ENCODE measurements at regions not wholly inside any gene's neighbourhood (a gene's known extent, or its start where the extent isn't known, plus 50 kb on each side); places are given as distances from the start of the nearest gene placed in this dataset.

- intact Hi-C loops (cut with DNase I; ENCODE audit: low total_unique reads), result no loop called here
- H3K4me1 ChIP-seq, result peaks cover 0 to 8% (median 0%) of the 10 kb centered on the region in 6 donors
- no peak for DNase-seq
- H3K4me3 ChIP-seq, result no peak overlapping the region
- TF ChIP-seq, protein P1, sequence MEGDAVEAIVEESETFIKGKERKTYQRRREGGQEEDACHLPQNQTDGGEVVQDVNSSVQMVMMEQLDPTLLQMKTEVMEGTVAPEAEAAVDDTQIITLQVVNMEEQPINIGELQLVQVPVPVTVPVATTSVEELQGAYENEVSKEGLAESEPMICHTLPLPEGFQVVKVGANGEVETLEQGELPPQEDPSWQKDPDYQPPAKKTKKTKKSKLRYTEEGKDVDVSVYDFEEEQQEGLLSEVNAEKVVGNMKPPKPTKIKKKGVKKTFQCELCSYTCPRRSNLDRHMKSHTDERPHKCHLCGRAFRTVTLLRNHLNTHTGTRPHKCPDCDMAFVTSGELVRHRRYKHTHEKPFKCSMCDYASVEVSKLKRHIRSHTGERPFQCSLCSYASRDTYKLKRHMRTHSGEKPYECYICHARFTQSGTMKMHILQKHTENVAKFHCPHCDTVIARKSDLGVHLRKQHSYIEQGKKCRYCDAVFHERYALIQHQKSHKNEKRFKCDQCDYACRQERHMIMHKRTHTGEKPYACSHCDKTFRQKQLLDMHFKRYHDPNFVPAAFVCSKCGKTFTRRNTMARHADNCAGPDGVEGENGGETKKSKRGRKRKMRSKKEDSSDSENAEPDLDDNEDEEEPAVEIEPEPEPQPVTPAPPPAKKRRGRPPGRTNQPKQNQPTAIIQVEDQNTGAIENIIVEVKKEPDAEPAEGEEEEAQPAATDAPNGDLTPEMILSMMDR (IDR thresholded peaks at IDR 0.05 in 8 of 11, conservative IDR thresholded peaks at IDR 0.05 in 3 of 11), result no peak
- no peak for TF ChIP-seq POLR2A (IDR thresholded peaks at IDR 0.05)
- no peak for TF ChIP-seq POLR2AphosphoS5 (IDR thresholded peaks at IDR 0.05)
- H3K27ac ChIP-seq, result no peak overlapping the region
- H3K9me3 ChIP-seq, result no peaks in the 10 kb centered on the region
- 16 to 32% (median 22%) methylated on average over 3 of the region's 3 CpGs for WGBS, 5 donors
- no peaks in the 10 kb centered on the region for H3K27me3 ChIP-seq (replicated peaks in 1 of 7)
- no peaks in the 10 kb centered on the region for H3K36me3 ChIP-seq
Measured at GRCh38 chr4:152068866-152069265, 308.1 kb upstream of the GATB start.

DNA sequence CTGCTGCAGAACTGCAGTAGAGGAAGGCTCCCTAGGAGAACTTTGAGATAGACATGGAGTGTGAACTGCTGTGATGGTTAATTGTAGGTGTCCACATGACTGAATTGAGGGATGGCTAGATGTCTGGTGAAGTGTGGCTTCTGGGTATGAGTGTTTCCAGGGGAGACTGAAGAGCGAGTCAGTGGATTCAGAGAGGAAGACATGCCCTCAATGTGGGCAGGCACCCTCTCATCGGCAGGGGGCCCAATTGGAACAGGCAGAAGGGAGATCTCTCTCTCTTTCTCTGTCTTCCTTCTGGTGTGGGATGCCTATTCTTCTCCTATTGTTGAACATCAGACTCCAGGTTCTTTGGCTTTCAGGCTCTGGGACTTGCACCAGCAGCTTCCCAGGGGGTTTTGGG is 304.7 kb upstream of the GATB start:
- no peaks in the 10 kb centered on the region for H3K27me3 ChIP-seq (replicated peaks in 1 of 7)
- 70 to 92% (median 80%) methylated on average over 2 of the region's 2 CpGs for WGBS, 5 donors
- no peaks in the 10 kb centered on the region for H3K36me3 ChIP-seq
- no peaks in the 10 kb centered on the region for H3K9me3 ChIP-seq
- H3K4me1 ChIP-seq, result peaks cover 0 to 6% (median 0%) of the 10 kb centered on the region in 6 donors
- no peak overlapping the region for H3K27ac ChIP-seq
- intact Hi-C loops (cut with DNase I; ENCODE audit: low total_unique reads), result no loop called here
- no peak overlapping the region for H3K4me3 ChIP-seq
- TF ChIP-seq POLR2AphosphoS5 (IDR thresholded peaks at IDR 0.05), result no peak
- DNase-seq, result no peak

GRCh38 chr4:152064753-152065152 is 303.9 kb upstream of the GATB start:
- Histone ChIP-seq H3K27me3 (replicated peaks in 1 of 7) (no peaks in the 10 kb centered on the region), H3K27ac (no peak overlapping the region), H3K9me3 (no peaks in the 10 kb centered on the region), H3K4me1 (peaks cover 0 to 6% (median 0%) of the 10 kb centered on the region in 6 donors), H3K36me3 (no peaks in the 10 kb centered on the region), H3K4me3 (no peak overlapping the region)
- 74 to 94% (median 87%) methylated on average over 1 of the region's 1 CpG for WGBS, 5 donors
- no peak for TF ChIP-seq POLR2AphosphoS5 (IDR thresholded peaks at IDR 0.05)
- TF ChIP-seq POLR2A (IDR thresholded peaks at IDR 0.05), result no peak
- TF ChIP-seq, protein P1 (IDR thresholded peaks at IDR 0.05 in 8 of 11, conservative IDR thresholded peaks at IDR 0.05 in 3 of 11), result no peak
- intact Hi-C loops (cut with DNase I; ENCODE audit: low total_unique reads), result no loop called here
- no peak for DNase-seq

- no peak for DNase-seq
- H3K36me3 ChIP-seq, result no peaks in the 10 kb centered on the region
- peaks cover 0 to 6% (median 0%) of the 10 kb centered on the region in 6 donors for H3K4me1 ChIP-seq
- H3K4me3 ChIP-seq, result no peak overlapping the region
- TF ChIP-seq, protein P1 (IDR thresholded peaks at IDR 0.05 in 8 of 11, conservative IDR thresholded peaks at IDR 0.05 in 3 of 11), result no peak
- TF ChIP-seq POLR2AphosphoS5 (IDR thresholded peaks at IDR 0.05) (no peak), POLR2A (IDR thresholded peaks at IDR 0.05) (no peak)
- H3K27me3 ChIP-seq (replicated peaks in 1 of 7), result no peaks in the 10 kb centered on the region
- 84 to 92% (median 90%) methylated on average over 2 of the region's 2 CpGs for WGBS, 5 donors
- intact Hi-C loops (cut with DNase I; ENCODE audit: low total_unique reads), result no loop called here
- H3K9me3 ChIP-seq, result no peaks in the 10 kb centered on the region
- H3K27ac ChIP-seq, result no peak overlapping the region
Measured at GRCh38 chr4:152064282-152064681, 303.5 kb upstream of the GATB start.
